GM23248 (cell line): ENCODE measurements at regions not wholly inside any gene's neighbourhood (a gene's known extent, or its start where the extent isn't known, plus 50 kb on each side); places are given as distances from the start of the nearest gene placed in this dataset.

Experiments used
- EZH2 ChIP-seq: fragments of 200-600 bp; sonication (generic); IDR thresholded peaks from 2 replicates; pipeline ENCODE4 v1.6.1; 2018; ENCODE audit warnings: antibody characterized with exemption, mild to moderate bottlenecking; ENCODE audit not compliant: insufficient read depth, poor library complexity, severe bottlenecking
- EZH2phosphoT487 ChIP-seq: fragments of 200-600 bp; sonication (generic); IDR thresholded peaks from 2 replicates; pipeline ENCODE4 v1.6.1; 2018; ENCODE audit warnings: antibody characterized with exemption, moderate library complexity, mild to moderate bottlenecking, low read depth; ENCODE audit not compliant: insufficient read depth

- TF ChIP-seq EZH2 = no peak
- TF ChIP-seq EZH2phosphoT487 = no peak
Measured at GRCh38 chr5:29800752-29801151, 1392.7 kb upstream of the CDH6 start.
